LNCAP (cell line): ENCODE measurements at regions not wholly inside any gene's neighbourhood (a gene's known extent, or its start where the extent isn't known, plus 50 kb on each side); places are given as distances from the start of the nearest gene placed in this dataset.

ENCODE experiments used
- CTCF ChIP-seq: fragments of 450-650 bp; IDR thresholded peaks from 2 replicates; pipeline ENCODE4 v1.5.1; 2017; ENCODE audit warnings: mild to moderate bottlenecking

- no peak for TF ChIP-seq CTCF
Measured at GRCh38 chr5:143738417-143739401, 73.3 kb upstream of the HMHB1 start.

DNA sequence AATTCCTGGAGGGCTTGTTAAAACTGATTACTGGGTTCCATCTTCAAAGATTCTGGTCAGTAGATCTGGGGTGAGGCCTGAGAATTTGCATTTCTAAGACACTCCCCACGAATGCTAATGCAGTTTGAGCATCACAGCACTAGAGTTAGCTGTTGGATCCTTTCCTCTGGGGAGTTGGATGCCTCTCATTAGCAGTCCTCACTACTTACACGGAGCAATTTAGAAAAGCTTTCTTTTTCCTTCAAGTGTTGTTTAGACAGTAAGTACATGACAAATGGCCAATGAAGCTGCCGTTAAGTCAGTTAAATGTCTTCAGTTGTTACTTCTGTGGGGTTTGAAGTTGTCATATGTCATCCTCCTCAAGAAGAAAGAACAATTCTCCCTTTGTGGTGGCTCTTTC, 74.9 kb upstream of the HMHB1 start:
- TF ChIP-seq CTCF: no peak

- TF ChIP-seq CTCF: no peak
Measured at GRCh38 chr5:143734456-143734780, 77.5 kb upstream of the HMHB1 start.

GRCh38 chr5:143733665-143734455, 78.1 kb upstream of the HMHB1 start:
- TF ChIP-seq CTCF: no peak

DNA sequence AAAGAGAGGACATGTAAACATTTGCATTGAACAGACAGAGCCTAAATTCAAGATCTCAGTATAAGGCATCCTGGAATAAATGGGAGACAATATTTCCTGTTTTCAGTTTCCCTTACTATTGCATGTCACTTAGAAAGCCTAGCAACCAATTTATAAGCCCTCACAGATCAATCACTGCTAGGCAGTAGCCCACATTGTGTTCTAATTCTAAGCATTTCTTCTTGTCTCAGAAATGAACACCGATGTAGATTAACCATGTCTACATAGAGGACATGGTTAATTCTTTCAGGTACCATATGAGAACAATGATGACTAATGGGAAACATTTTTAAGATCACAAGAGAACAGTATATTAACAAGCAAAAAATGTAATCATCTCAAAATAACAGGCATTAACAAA, 79.6 kb upstream of the HMHB1 start:
- no peak for TF ChIP-seq CTCF

DNA sequence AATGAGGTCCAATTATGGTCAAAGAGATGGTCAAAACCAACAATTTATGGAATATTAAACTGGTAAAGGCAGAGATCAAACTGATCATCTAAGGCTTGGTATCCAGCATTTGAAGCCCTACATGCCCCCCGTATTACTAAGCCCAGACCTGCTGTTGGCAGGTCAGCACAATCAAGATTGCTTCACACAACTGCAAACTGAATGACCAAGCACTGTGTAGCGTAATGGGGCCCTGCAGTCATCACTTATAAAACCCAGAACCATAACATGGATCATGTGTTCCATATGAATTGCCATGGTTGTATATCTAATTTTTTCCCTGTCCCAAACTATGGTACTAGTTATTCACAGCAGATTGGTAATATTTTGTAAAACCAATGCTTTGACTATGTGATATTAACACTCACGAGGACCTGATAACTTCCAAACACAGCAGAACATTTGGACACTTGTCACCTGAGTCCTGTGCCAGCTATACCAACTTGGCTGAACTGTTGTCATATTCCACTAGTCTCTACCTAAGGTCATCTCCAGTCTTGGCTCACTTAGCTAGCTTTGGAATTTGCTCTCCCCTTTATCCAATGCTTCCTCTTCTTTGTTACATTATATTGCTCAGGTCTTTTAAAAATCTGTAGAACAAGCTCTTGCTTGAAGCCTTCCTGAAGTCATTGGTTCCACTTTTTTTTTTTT, 81.7 kb upstream of the HMHB1 start:
- no peak for TF ChIP-seq CTCF

GRCh38 chr5:143729334-143729946, 82.5 kb upstream of the HMHB1 start:
- no peak for TF ChIP-seq CTCF
